Kidney epithelial cell (primary cell): ENCODE measurements at regions not wholly inside any gene's neighbourhood (a gene's known extent, or its start where the extent isn't known, plus 50 kb on each side); places are given as distances from the start of the nearest gene placed in this dataset.

Source experiments
- DNase-seq: peaks from one replicate; pipeline ENCODE4 v3.0.0-alpha.2; 2010; ENCODE audit warnings: low read depth
- H3K27me3 ChIP-seq: 2 replicates; pipeline ENCODE4 v1.6.0; 2011; ENCODE audit warnings: low read length; ENCODE audit not compliant: control insufficient read depth, insufficient read depth
- H3K36me3 ChIP-seq: 2 replicates; pipeline ENCODE4 v1.5.1; 2011; ENCODE audit warnings: low read length; ENCODE audit not compliant: control insufficient read depth, insufficient read depth
- H3K4me3 ChIP-seq: 2 replicates; pipeline ENCODE4 v1.5.1; 2011; ENCODE audit warnings: low read depth, mild to moderate bottlenecking, control low read depth, low read length
- CTCF ChIP-seq: IDR thresholded peaks from 2 replicates; pipeline ENCODE4 v1.5.1; 2011; ENCODE audit warnings: mild to moderate bottlenecking, moderate library complexity, low read length, control low read depth, inconsistent platforms; ENCODE audit not compliant: insufficient read depth, poor library complexity, severe bottlenecking

- no peak for DNase-seq
- no peaks in the 10 kb centered on the region for H3K27me3 ChIP-seq
- no peaks in the 10 kb centered on the region for H3K36me3 ChIP-seq
- H3K4me3 ChIP-seq = no peak overlapping the region
- no peak for TF ChIP-seq CTCF
These were observed 203.5 kb upstream of the RAD23B start for GRCh38 chr9:107079589-107079988.

- Histone ChIP-seq H3K4me3 (no peak overlapping the region), H3K36me3 (no peaks in the 10 kb centered on the region), H3K27me3 (no peaks in the 10 kb centered on the region)
- no peak for TF ChIP-seq CTCF
- no peak for DNase-seq
These were observed 202.9 kb upstream of the RAD23B start for GRCh38 chr9:107080130-107080529.

GRCh38 chr9:107086460-107086859 is 196.6 kb upstream of the RAD23B start:
- Histone ChIP-seq H3K36me3 (no peaks in the 10 kb centered on the region), H3K27me3 (no peaks in the 10 kb centered on the region), H3K4me3 (no peak overlapping the region)
- DNase-seq = no peak
- TF ChIP-seq CTCF = no peak

GRCh38 chr9:107087222-107087621 is 195.9 kb upstream of the RAD23B start:
- DNase-seq = no peak
- H3K4me3 ChIP-seq = no peak overlapping the region
- H3K36me3 ChIP-seq = no peaks in the 10 kb centered on the region
- no peaks in the 10 kb centered on the region for H3K27me3 ChIP-seq
- no peak for TF ChIP-seq CTCF

GRCh38 chr9:107090218-107090617 is 192.9 kb upstream of the RAD23B start:
- Histone ChIP-seq H3K4me3 (no peak overlapping the region), H3K27me3 (no peaks in the 10 kb centered on the region), H3K36me3 (no peaks in the 10 kb centered on the region)
- DNase-seq = no peak
- TF ChIP-seq CTCF = no peak

GRCh38 chr9:107093365-107094060 is 189.6 kb upstream of the RAD23B start:
- Histone ChIP-seq H3K36me3 (no peaks in the 10 kb centered on the region), H3K27me3 (no peaks in the 10 kb centered on the region), H3K4me3 (no peak overlapping the region)
- no peak for TF ChIP-seq CTCF
- no peak for DNase-seq
